Activated B cell treated with CpG ODN at 0.5 μM for 24 hours (primary cell): ENCODE measurements at regions not wholly inside any gene's neighbourhood (a gene's known extent, or its start where the extent isn't known, plus 50 kb on each side); places are given as distances from the start of the nearest gene placed in this dataset.
"Not testable (repeated sequence)": the region's sequence is repeated elsewhere in the genome, so short reads cannot be mapped to it uniquely, and the experiment has no call there.

ENCODE experiments used
- ATAC-seq: fragments of 200-7000 bp; cut with Tn5 transposase; one replicate; pipeline ENCODE4 v1.10.0; 2021; ENCODE audit warnings: low read depth, mild to moderate bottlenecking, moderate library complexity
- CTCF ChIA-PET: fragments of 350-600 bp; sonication (Branson Sonifier 250); formaldehyde crosslinking; loops from one replicate; lab custom pipeline; 2021; ENCODE audit warnings: antibody characterized with exemption; lab: Charles Lee
- POLR2A ChIA-PET: fragments of 350-600 bp; sonication (Branson Sonifier 250); formaldehyde crosslinking; loops from one replicate; lab custom pipeline; 2021; ENCODE audit warnings: antibody characterized with exemption; lab: Charles Lee
- DNase-seq: peaks from one replicate; pipeline ENCODE4 v3.0.0; 2022
- H3K27ac Mint-ChIP-seq: one replicate; pipeline ENCODE4 v1.8.0; 2020; ENCODE audit warnings: mixed read lengths
- H3K27me3 Mint-ChIP-seq: one replicate; pipeline ENCODE4 v1.8.0; 2021; ENCODE audit warnings: mixed read lengths
- H3K36me3 Mint-ChIP-seq: one replicate; pipeline ENCODE4 v1.8.0; 2021; ENCODE audit warnings: low read depth, mixed read lengths
- H3K4me1 Mint-ChIP-seq: one replicate; pipeline ENCODE4 v1.8.0; 2021; ENCODE audit warnings: mixed read lengths
- H3K4me3 Mint-ChIP-seq: one replicate; pipeline ENCODE4 v1.8.0; 2020; ENCODE audit warnings: mild to moderate bottlenecking, mixed read lengths
- H3K9me3 Mint-ChIP-seq: one replicate; pipeline ENCODE4 v1.8.0; 2020; ENCODE audit warnings: mixed read lengths
- CTCF ChIP-seq: fragments of 200-600 bp; IDR thresholded peaks from one replicate; pipeline ENCODE4 v1.8.0; 2022; ENCODE audit warnings: antibody characterized with exemption, mild to moderate bottlenecking
- intact Hi-C: fragments of 100-400 bp; cut with micrococcal nuclease; formaldehyde crosslinking; loops from one replicate; pipeline ENCODE4 v1.15.1; 2024

GRCh38 chr2:242015108-242016065, 145.9 kb downstream of the RTP5 start:
- ChIA-PET POLR2A (no interaction called here), CTCF (no interaction called here)
- Mint-ChIP-seq H3K27me3 (peaks cover 3% of the 10 kb centered on the region), H3K36me3 (no peaks in the 10 kb centered on the region), H3K4me1 (peaks cover 26% of the 10 kb centered on the region), H3K4me3 (no peak overlapping the region), H3K9me3 (no peaks in the 10 kb centered on the region), H3K27ac (no peak overlapping the region)
- intact Hi-C loops = no loop called here
- no peak for DNase-seq
- no peak for TF ChIP-seq CTCF
- ATAC-seq = no peak

GRCh38 chr2:242017086-242017485, 147.6 kb downstream of the RTP5 start:
- no peaks in the 10 kb centered on the region for H3K36me3 Mint-ChIP-seq
- intact Hi-C loops = no loop called here
- POLR2A ChIA-PET = no interaction called here
- H3K4me1 Mint-ChIP-seq = peaks cover 17% of the 10 kb centered on the region
- peaks cover 9% of the 10 kb centered on the region for H3K27me3 Mint-ChIP-seq
- H3K4me3 Mint-ChIP-seq = no peak overlapping the region
- H3K9me3 Mint-ChIP-seq = no peaks in the 10 kb centered on the region
- DNase-seq (no peak), ATAC-seq (no peak)
- H3K27ac Mint-ChIP-seq = no peak overlapping the region
- TF ChIP-seq CTCF = no peak
- CTCF ChIA-PET = no interaction called here

GRCh38 chr2:242018416-242018815, 148.9 kb downstream of the RTP5 start:
- peaks cover 21% of the 10 kb centered on the region for H3K27me3 Mint-ChIP-seq

GRCh38 chr2:242019344-242019743, 149.8 kb downstream of the RTP5 start:
- POLR2A ChIA-PET = no interaction called here
- no peak for ATAC-seq
- Mint-ChIP-seq H3K27me3 (peaks cover 26% of the 10 kb centered on the region), H3K4me1 (peaks cover 16% of the 10 kb centered on the region), H3K27ac (no peak overlapping the region), H3K9me3 (no peaks in the 10 kb centered on the region), H3K36me3 (no peaks in the 10 kb centered on the region), H3K4me3 (no peak overlapping the region)
- DNase-seq = no peak
- TF ChIP-seq CTCF = no peak
- intact Hi-C loops = no loop called here
- CTCF ChIA-PET = no interaction called here

More at GRCh38 chr2:242018416-242018815, 148.9 kb downstream of the RTP5 start:
- DNase-seq, H3K27ac Mint-ChIP-seq, H3K4me3 Mint-ChIP-seq, POLR2A ChIA-PET, ATAC-seq, H3K36me3 Mint-ChIP-seq, intact Hi-C loops, H3K9me3 Mint-ChIP-seq, CTCF ChIA-PET: not testable (repeated sequence)
- peaks cover 16% of the 10 kb centered on the region for H3K4me1 Mint-ChIP-seq

GRCh38 chr2:242020196-242021004, 150.9 kb downstream of the RTP5 start:
- no peak overlapping the region for H3K4me3 Mint-ChIP-seq
- TF ChIP-seq CTCF = no peak
- H3K36me3 Mint-ChIP-seq = no peaks in the 10 kb centered on the region
- H3K9me3 Mint-ChIP-seq = no peaks in the 10 kb centered on the region
- DNase-seq (no peak), ATAC-seq (no peak)
- peaks cover 14% of the 10 kb centered on the region for H3K4me1 Mint-ChIP-seq
- H3K27ac Mint-ChIP-seq = no peak overlapping the region
- peaks cover 36% of the 10 kb centered on the region for H3K27me3 Mint-ChIP-seq
- ChIA-PET CTCF (interaction anchor here (1.7 kb wide), 1 partner anchor 70 kb away, joined by 6 read pairs; no protein-coding TSS in a partner anchor), POLR2A (no interaction called here)
- intact Hi-C loops = no loop called here
